RWPE2 (cell line): ENCODE measurements at regions not wholly inside any gene's neighbourhood (a gene's known extent, or its start where the extent isn't known, plus 50 kb on each side); places are given as distances from the start of the nearest gene placed in this dataset.
A peak's percentile ranks its signal among the peaks of the same experiment; 100 is the strongest.
"Not testable (repeated sequence)": the region's sequence is repeated elsewhere in the genome, so short reads cannot be mapped to it uniquely, and the experiment has no call there.

Experiments used
- ATAC-seq: fragments of 200-7000 bp; cut with Tn5 transposase; 3 replicates; pipeline ENCODE4 v1.9.1; 2021; ENCODE audit warnings: low read depth
- DNase-seq: peaks from one replicate; pipeline ENCODE4 v3.0.0-alpha.2; 2020; ENCODE audit warnings: low spot score
- H3K27ac ChIP-seq: fragments of 450-650 bp; 2 replicates; pipeline ENCODE4 v1.5.1; 2017; ENCODE audit warnings: mild to moderate bottlenecking; ENCODE audit not compliant: poor library complexity, severe bottlenecking
- H3K27me3 ChIP-seq: fragments of 250-450 bp; sonication (Bioruptor Pico); 2 replicates; pipeline ENCODE4 v1.5.1; 2021; ENCODE audit warnings: mild to moderate bottlenecking, moderate library complexity; ENCODE audit not compliant: insufficient read depth, poor library complexity, severe bottlenecking
- H3K36me3 ChIP-seq: fragments of 250-450 bp; sonication (Bioruptor Pico); 2 replicates; pipeline ENCODE4 v1.5.1; 2020; ENCODE audit warnings: low read depth, mild to moderate bottlenecking, moderate library complexity
- H3K4me1 ChIP-seq: fragments of 250-450 bp; sonication (Bioruptor Pico); 2 replicates; pipeline ENCODE4 v1.5.1; 2021; ENCODE audit warnings: mild to moderate bottlenecking, moderate library complexity; ENCODE audit not compliant: insufficient read depth, poor library complexity, severe bottlenecking
- H3K4me3 ChIP-seq: fragments of 250-450 bp; sonication (Bioruptor Pico); 2 replicates; pipeline ENCODE4 v1.5.1; 2021; ENCODE audit warnings: mild to moderate bottlenecking, moderate library complexity; ENCODE audit not compliant: severe bottlenecking
- H3K9me3 ChIP-seq: fragments of 250-450 bp; sonication (Bioruptor Pico); 2 replicates; pipeline ENCODE4 v1.5.1; 2021; ENCODE audit warnings: mild to moderate bottlenecking, moderate library complexity; ENCODE audit not compliant: severe bottlenecking
- CTCF ChIP-seq: fragments of 450-650 bp; IDR thresholded peaks from one replicate; pipeline ENCODE4 v1.5.1; 2017; ENCODE audit warnings: mild to moderate bottlenecking, moderate library complexity; ENCODE audit not compliant: poor library complexity, severe bottlenecking

- Histone ChIP-seq H3K4me1 (peaks cover 7% of the 10 kb centered on the region), H3K4me3 (no peak overlapping the region), H3K36me3 (no peaks in the 10 kb centered on the region), H3K27me3 (no peaks in the 10 kb centered on the region), H3K27ac (no peak overlapping the region), H3K9me3 (no peaks in the 10 kb centered on the region)
- ATAC-seq (no peak), DNase-seq (no peak)
- no peak for TF ChIP-seq CTCF
Measured at GRCh38 chr3:32632533-32633265, 52.3 kb upstream of the CNOT10 start.

GRCh38 chr3:32630266-32630665, 54.7 kb upstream of the CNOT10 start:
- Histone ChIP-seq H3K27ac (no peak overlapping the region), H3K27me3 (no peaks in the 10 kb centered on the region), H3K4me1 (peaks cover 7% of the 10 kb centered on the region), H3K4me3 (no peak overlapping the region), H3K9me3 (no peaks in the 10 kb centered on the region), H3K36me3 (no peaks in the 10 kb centered on the region)
- DNase-seq (no peak), ATAC-seq (peak; percentile 96)
- TF ChIP-seq CTCF: no peak

DNA sequence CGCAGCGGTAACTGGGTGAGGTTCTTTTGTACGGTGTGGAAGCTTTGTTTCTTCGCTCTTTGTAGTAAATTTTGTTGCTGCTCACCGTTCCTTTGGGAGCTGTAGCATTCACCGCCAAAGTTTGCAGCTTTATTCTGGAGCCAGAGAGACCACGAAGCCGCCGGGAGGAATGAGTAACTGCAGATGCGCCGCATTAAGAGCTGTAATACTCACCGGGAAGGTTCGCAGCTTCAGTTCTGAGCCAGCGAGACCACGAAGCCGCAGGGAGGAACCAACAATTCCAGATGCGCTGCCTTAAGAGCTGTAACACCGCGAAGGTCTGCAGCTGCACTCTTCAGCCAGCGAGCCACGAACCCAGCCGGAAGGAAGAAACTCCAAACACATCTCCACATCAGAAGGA, 56.0 kb upstream of the DYNC1LI1 start:
- DNase-seq (no peak), ATAC-seq (no peak)
- Histone ChIP-seq H3K27me3 (no peaks in the 10 kb centered on the region), H3K27ac (no peak overlapping the region), H3K4me3 (no peak overlapping the region), H3K36me3 (no peaks in the 10 kb centered on the region), H3K4me1 (peaks cover 7% of the 10 kb centered on the region), H3K9me3 (no peaks in the 10 kb centered on the region)
- no peak for TF ChIP-seq CTCF

GRCh38 chr3:32625543-32626176, 55.0 kb upstream of the DYNC1LI1 start:
- not testable (repeated sequence) for ATAC-seq, H3K9me3 ChIP-seq, H3K4me1 ChIP-seq, H3K27me3 ChIP-seq, H3K36me3 ChIP-seq, DNase-seq, H3K4me3 ChIP-seq, H3K27ac ChIP-seq

GRCh38 chr3:32623532-32623931, 52.9 kb upstream of the DYNC1LI1 start:
- H3K27me3 ChIP-seq: no peaks in the 10 kb centered on the region
- no peak overlapping the region for H3K4me3 ChIP-seq
- DNase-seq (no peak), ATAC-seq (no peak)
- no peak for TF ChIP-seq CTCF
- H3K4me1 ChIP-seq: no peaks in the 10 kb centered on the region
- no peaks in the 10 kb centered on the region for H3K36me3 ChIP-seq
- no peak overlapping the region for H3K27ac ChIP-seq
- peaks cover 11% of the 10 kb centered on the region for H3K9me3 ChIP-seq
